ENCODE measurements at regions not wholly inside any gene's neighbourhood (a gene's known extent, or its start where the extent isn't known, plus 50 kb on each side); places are given as distances from the start of the nearest gene placed in this dataset.

- TF ChIP-seq CTCF (conservative IDR thresholded peaks at IDR 0.05; ENCODE audit: low read length) (no peak), EZH2phosphoT487 (IDR thresholded peaks at IDR 0.05; ENCODE audit: borderline replicate concordance, low read depth, low read length) (no peak)
Observed at GRCh38 chr4:67275179-67275750, 270.0 kb downstream of the CENPC start.

All from OCI-LY7 (cell line).